ENCODE measurements at regions not wholly inside any gene's neighbourhood (a gene's known extent, or its start where the extent isn't known, plus 50 kb on each side); places are given as distances from the start of the nearest gene placed in this dataset.

DNA sequence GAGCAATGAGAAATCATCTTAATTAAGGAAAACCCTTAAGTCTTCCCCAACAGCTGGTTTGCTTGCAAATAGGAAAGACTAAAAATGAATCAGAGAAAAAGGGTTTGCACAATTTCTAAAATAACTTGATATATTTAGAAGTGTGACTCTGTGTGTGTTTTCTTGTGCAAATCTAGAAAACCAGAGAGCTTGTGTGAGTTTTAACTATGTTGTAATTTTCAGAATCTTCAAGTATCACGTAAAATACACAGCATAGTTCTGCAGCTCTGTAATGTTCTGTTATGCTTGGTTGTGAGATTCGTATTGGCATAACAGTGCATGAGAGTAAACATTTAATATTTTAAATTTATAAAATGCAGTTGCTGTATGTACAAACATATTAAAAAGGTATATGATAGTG lies 74.7 kb upstream of the GAP43 start:
- no peak for TF ChIP-seq ZNF556 (CRISPR knock-in tag; IDR thresholded peaks at IDR 0.05; ENCODE audit: borderline replicate concordance)
- TF ChIP-seq PAWR (CRISPR knock-in tag; IDR thresholded peaks at IDR 0.05; ENCODE audit: borderline replicate concordance), result no peak
- TF ChIP-seq, protein P1, sequence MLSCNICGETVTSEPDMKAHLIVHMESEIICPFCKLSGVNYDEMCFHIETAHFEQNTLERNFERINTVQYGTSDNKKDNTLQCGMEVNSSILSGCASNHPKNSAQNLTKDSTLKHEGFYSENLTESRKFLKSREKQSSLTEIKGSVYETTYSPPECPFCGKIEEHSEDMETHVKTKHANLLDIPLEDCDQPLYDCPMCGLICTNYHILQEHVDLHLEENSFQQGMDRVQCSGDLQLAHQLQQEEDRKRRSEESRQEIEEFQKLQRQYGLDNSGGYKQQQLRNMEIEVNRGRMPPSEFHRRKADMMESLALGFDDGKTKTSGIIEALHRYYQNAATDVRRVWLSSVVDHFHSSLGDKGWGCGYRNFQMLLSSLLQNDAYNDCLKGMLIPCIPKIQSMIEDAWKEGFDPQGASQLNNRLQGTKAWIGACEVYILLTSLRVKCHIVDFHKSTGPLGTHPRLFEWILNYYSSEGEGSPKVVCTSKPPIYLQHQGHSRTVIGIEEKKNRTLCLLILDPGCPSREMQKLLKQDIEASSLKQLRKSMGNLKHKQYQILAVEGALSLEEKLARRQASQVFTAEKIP (CRISPR knock-in tag; IDR thresholded peaks at IDR 0.05; ENCODE audit: borderline replicate concordance), result no peak
- no peak for TF ChIP-seq U2AF1 (optimal IDR thresholded peaks at IDR 0.05; ENCODE audit: low read depth, low read length)
- TF ChIP-seq, protein P2, sequence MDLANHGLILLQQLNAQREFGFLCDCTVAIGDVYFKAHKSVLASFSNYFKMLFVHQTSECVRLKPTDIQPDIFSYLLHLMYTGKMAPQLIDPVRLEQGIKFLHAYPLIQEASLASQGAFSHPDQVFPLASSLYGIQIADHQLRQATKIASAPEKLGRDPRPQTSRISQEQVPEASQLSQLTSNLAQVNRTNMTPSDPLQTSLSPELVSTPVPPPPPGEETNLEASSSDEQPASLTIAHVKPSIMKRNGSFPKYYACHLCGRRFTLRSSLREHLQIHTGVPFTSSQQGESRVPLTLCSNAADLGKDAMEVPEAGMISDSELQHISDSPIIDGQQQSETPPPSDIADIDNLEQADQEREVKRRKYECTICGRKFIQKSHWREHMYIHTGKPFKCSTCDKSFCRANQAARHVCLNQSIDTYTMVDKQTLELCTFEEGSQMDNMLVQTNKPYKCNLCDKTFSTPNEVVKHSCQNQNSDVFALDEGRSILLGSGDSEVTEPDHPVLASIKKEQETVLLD (CRISPR knock-in tag; IDR thresholded peaks at IDR 0.05; ENCODE audit: low read depth), result no peak
- TF ChIP-seq CBX1 (IDR thresholded peaks at IDR 0.05; ENCODE audit: low read depth), result no peak
- no peak for TF ChIP-seq HNRNPH1 (optimal IDR thresholded peaks at IDR 0.05; ENCODE audit: low read depth, low read length)
- no peak for TF ChIP-seq SUZ12 (IDR thresholded peaks at IDR 0.05; ENCODE audit: low read depth, low read length)
- no peak for TF ChIP-seq CHD4 (IDR thresholded peaks at IDR 0.05; ENCODE audit: borderline replicate concordance, low read length)
- in situ Hi-C loops (cut with HindIII; ENCODE audit: extremely low pct_ligation_motif_present, low pct_unique_long_range_greater_than_20kb) (no loop called here), intact Hi-C loops (cut with micrococcal nuclease; ENCODE audit: unreplicated experiment) (no loop called here)
- Histone ChIP-seq H3K9ac (ENCODE audit: insufficient read depth, low read depth, low read length) (no peak overlapping the region), H3K4me1 (ENCODE audit: insufficient read depth, low read length) (peaks cover 8% of the 10 kb centered on the region), H3K36me3 (replicated peaks in 1 of 2; ENCODE audit: control insufficient read depth in 1 of 2, insufficient read depth in 2 of 2, low read length in 2 of 2) (no peaks in the 10 kb centered on the region), H3K27ac (ENCODE audit: extremely low read length, insufficient read depth, low read length) (no peak overlapping the region), H3K79me2 (ENCODE audit: insufficient read depth, low read length) (no peaks in the 10 kb centered on the region), H4K20me1 (ENCODE audit: insufficient read depth, low read length) (no peaks in the 10 kb centered on the region), H3K4me2 (ENCODE audit: low read depth, low read length) (no peak overlapping the region), H3K4me3 (replicated peaks in 1 of 3; ENCODE audit: insufficient read depth in 1 of 3, low read depth in 2 of 3, low read length in 3 of 3) (no peak overlapping the region), H3K27me3 (ENCODE audit: control insufficient read depth in 1 of 2, insufficient read depth in 2 of 2, low read length in 2 of 2) (no peaks in the 10 kb centered on the region), H2AFZ (ENCODE audit: low read length) (no peak overlapping the region), H3K9me3 (ENCODE audit: low read length) (no peaks in the 10 kb centered on the region)
- WGBS (ENCODE audit: low lambda C conversion rate), result 40% methylated on average over 2 of the region's 2 CpGs
- BruUV-seq (replicated peaks), result no TSS peak
- ChIA-PET POLR2A (no interaction called here), CTCF (ENCODE audit: low intra/inter-chr PET ratio, low total read pairs) (no interaction called here)
- ATAC-seq (no peak), FAIRE-seq (no peak), DNase-seq (ENCODE audit: low spot score) (no peak)

Data from HepG2 (cell line).